ENCODE measurements at regions not wholly inside any gene's neighbourhood (a gene's known extent, or its start where the extent isn't known, plus 50 kb on each side); places are given as distances from the start of the nearest gene placed in this dataset.

GRCh38 chr1:163970151-163970550 is 588.8 kb upstream of the PBX1 start (continued):
- TF ChIP-seq E2F4 (IDR thresholded peaks at IDR 0.05; ENCODE audit: low read depth, low read length) (no peak), CUX1 (IDR thresholded peaks at IDR 0.05; ENCODE audit: insufficient replicate concordance, low read depth, low read length) (no peak), TAF1 (IDR thresholded peaks at IDR 0.05; ENCODE audit: borderline replicate concordance, low read depth, low read length) (no peak), POLR2A (IDR thresholded peaks at IDR 0.05; ENCODE audit: low read depth, low read length) (no peak)

- no peak overlapping the region for H3K9ac ChIP-seq (ENCODE audit: control insufficient read depth, insufficient read depth, low read length)
- ChIA-PET POLR2A (no interaction called here), CTCF (no interaction called here), SMC1A (ENCODE audit: uncharacterized antibody, unreplicated experiment) (no interaction called here), RAD21 (ENCODE audit: unreplicated experiment) (no interaction called here)
- no peak overlapping the region for H3K4me2 ChIP-seq (ENCODE audit: control insufficient read depth, insufficient read depth)
- no peaks in the 10 kb centered on the region for H3K79me2 ChIP-seq (ENCODE audit: control insufficient read depth, insufficient read depth, low read length)
- WGBS (ENCODE audit: insufficient coverage, insufficient replicate concordance, low lambda C conversion rate, missing lambda C conversion rate): 2% methylated on average over 4 of the region's 4 CpGs
- H3K36me3 ChIP-seq (ENCODE audit: control insufficient read depth in 2 of 2, insufficient read depth in 2 of 2, low read length in 1 of 2): no peaks in the 10 kb centered on the region
- H3K27ac ChIP-seq (ENCODE audit: control insufficient read depth, insufficient read depth): no peak overlapping the region
- no peak for TF ChIP-seq PBX3 (IDR thresholded peaks at IDR 0.05; ENCODE audit: insufficient replicate concordance, low read depth, low read length)
- no peak for TF ChIP-seq MYB (IDR thresholded peaks at IDR 0.05; ENCODE audit: borderline replicate concordance, low read depth, low read length)
- no peak for TF ChIP-seq CBX3 (IDR thresholded peaks at IDR 0.05; ENCODE audit: borderline replicate concordance, low read depth)
- BruUV-seq (replicated peaks): no TSS peak
- H2AFZ ChIP-seq (ENCODE audit: control insufficient read depth, low read depth, low read length): no peak overlapping the region
- H3K4me1 ChIP-seq (ENCODE audit: control insufficient read depth, insufficient read depth, low read length): no peaks in the 10 kb centered on the region
- no peaks in the 10 kb centered on the region for H3K27me3 ChIP-seq (replicated peaks in 1 of 2; ENCODE audit: control insufficient read depth in 2 of 2, insufficient read depth in 2 of 2, low read length in 1 of 2)
- H4K20me1 ChIP-seq (ENCODE audit: control insufficient read depth, insufficient read depth): no peaks in the 10 kb centered on the region
- FAIRE-seq (no peak), DNase-seq (ENCODE audit: low read depth, low spot score) (no peak), ATAC-seq (no peak)
- H3K9me3 ChIP-seq (replicated peaks; ENCODE audit: control insufficient read depth, insufficient read depth, low read length): no peaks in the 10 kb centered on the region
- no peak overlapping the region for H3K4me3 ChIP-seq
- intact Hi-C loops (cut with micrococcal nuclease; ENCODE audit: unreplicated experiment) (no loop called here), in situ Hi-C loops (cut with MboI) (no loop called here)
Measured at GRCh38 chr1:163970699-163971098, 588.3 kb upstream of the PBX1 start.
